ENCODE measurements at regions not wholly inside any gene's neighbourhood (a gene's known extent, or its start where the extent isn't known, plus 50 kb on each side); places are given as distances from the start of the nearest gene placed in this dataset.

DNA sequence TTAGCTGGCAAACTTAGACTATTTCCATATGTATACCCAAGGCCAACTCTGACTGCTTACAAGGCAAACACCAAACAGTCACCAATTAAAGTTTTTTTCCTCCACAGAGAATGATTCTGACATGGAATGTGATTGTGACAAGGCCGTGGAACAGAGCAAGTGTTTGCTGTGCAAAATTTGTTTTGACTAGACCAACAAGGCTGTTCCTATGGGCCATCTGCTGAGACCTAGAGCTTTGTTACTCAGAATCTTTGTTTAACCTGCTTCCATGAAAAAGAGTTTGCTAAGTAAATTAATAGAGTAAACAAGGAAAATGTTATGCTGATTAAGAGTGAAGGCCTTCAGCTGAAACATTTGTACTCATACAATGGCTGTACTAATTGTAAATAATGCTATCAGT is 51.6 kb upstream of the IMPG1 start:
- intact Hi-C loops (cut with DNase I) = no loop called here
- DNase-seq = no peak
- TF ChIP-seq, protein P1, sequence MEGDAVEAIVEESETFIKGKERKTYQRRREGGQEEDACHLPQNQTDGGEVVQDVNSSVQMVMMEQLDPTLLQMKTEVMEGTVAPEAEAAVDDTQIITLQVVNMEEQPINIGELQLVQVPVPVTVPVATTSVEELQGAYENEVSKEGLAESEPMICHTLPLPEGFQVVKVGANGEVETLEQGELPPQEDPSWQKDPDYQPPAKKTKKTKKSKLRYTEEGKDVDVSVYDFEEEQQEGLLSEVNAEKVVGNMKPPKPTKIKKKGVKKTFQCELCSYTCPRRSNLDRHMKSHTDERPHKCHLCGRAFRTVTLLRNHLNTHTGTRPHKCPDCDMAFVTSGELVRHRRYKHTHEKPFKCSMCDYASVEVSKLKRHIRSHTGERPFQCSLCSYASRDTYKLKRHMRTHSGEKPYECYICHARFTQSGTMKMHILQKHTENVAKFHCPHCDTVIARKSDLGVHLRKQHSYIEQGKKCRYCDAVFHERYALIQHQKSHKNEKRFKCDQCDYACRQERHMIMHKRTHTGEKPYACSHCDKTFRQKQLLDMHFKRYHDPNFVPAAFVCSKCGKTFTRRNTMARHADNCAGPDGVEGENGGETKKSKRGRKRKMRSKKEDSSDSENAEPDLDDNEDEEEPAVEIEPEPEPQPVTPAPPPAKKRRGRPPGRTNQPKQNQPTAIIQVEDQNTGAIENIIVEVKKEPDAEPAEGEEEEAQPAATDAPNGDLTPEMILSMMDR (IDR thresholded peaks at IDR 0.05) = no peak
- TF ChIP-seq EP300 (IDR thresholded peaks at IDR 0.05) (no peak), POLR2A (IDR thresholded peaks at IDR 0.05) (no peak)

More for the DNA sequence above, 51.6 kb upstream of the IMPG1 start:
- no peak overlapping the region for H3K27ac ChIP-seq
- WGBS, 3 donors = 15 to 51% (median 16%) methylated on average over 1 of the region's 1 CpG
- H3K4me3 ChIP-seq = no peak overlapping the region
- no peaks in the 10 kb centered on the region for H3K27me3 ChIP-seq
- H3K4me1 ChIP-seq (ENCODE audit: insufficient read depth) = no peaks in the 10 kb centered on the region
- no peaks in the 10 kb centered on the region for H3K36me3 ChIP-seq
- no peaks in the 10 kb centered on the region for H3K9me3 ChIP-seq

All from ovary (tissue), 7 donors.